Panc1 (cell line): ENCODE measurements at regions not wholly inside any gene's neighbourhood (a gene's known extent, or its start where the extent isn't known, plus 50 kb on each side); places are given as distances from the start of the nearest gene placed in this dataset.

ENCODE experiments used
- ATAC-seq: fragments of 200-7000 bp; cut with Tn5 transposase; 2 replicates; pipeline ENCODE4 v1.9.1; 2020; ENCODE audit warnings: mild to moderate bottlenecking, moderate library complexity
- BruUV-seq: library from RNA; stranded (reverse); fragments of 400-500 nt; replicated peaks from 2 replicates; lab custom pipeline; 2021; lab: Mats Ljungman, UMichigan
- CTCF ChIA-PET: fragments of 300-600 bp; sonication (Branson Sonifier 250); formaldehyde crosslinking; loops from one replicate; lab custom pipeline; 2022; ENCODE audit warnings: antibody characterized with exemption; lab: Charles Lee
- POLR2A ChIA-PET: fragments of 300-600 bp; sonication (Branson Sonifier 250); formaldehyde crosslinking; loops from one replicate; lab custom pipeline; 2022; ENCODE audit warnings: antibody characterized with exemption; lab: Charles Lee
- DNase-seq: peaks from one replicate; pipeline ENCODE4 v3.0.0-alpha.2; 2010; ENCODE audit warnings: low read depth, low spot score
- H3K27ac ChIP-seq: 2 replicates; pipeline ENCODE4 v1.5.1; 2011; ENCODE audit warnings: mild to moderate bottlenecking, low read length, inconsistent platforms
- H3K27me3 ChIP-seq: fragments of 200-500 bp; sonication (Bioruptor generic); 2 replicates; pipeline ENCODE4 v1.6.0; 2014; ENCODE audit warnings: low read length, inconsistent platforms; ENCODE audit not compliant: control insufficient read depth, insufficient read depth
- H3K36me3 ChIP-seq: fragments of 200-500 bp; sonication (Bioruptor generic); 2 replicates; pipeline ENCODE4 v1.5.1; 2014; ENCODE audit warnings: inconsistent platforms, mild to moderate bottlenecking, low read length, moderate library complexity; ENCODE audit not compliant: control insufficient read depth, insufficient read depth
- H3K4me1 ChIP-seq: 2 replicates; pipeline ENCODE4 v1.5.1; 2011; ENCODE audit warnings: inconsistent platforms, mild to moderate bottlenecking, low read length, moderate library complexity; ENCODE audit not compliant: control insufficient read depth, insufficient read depth
- H3K4me3 ChIP-seq, 2 experiments: 2 replicates each; pipeline ENCODE4 v1.5.1; 2011 to 2012; ENCODE audit warnings: low read depth in 2 of 2, low read length in 2 of 2, mild to moderate bottlenecking in 2 of 2, inconsistent platforms in 1 of 2, moderate library complexity in 1 of 2
- H3K9me3 ChIP-seq: fragments of 200-500 bp; sonication (Bioruptor generic); 2 replicates; pipeline ENCODE4 v1.5.1; 2014; ENCODE audit warnings: low read depth, mild to moderate bottlenecking, inconsistent platforms, low read length, moderate library complexity; ENCODE audit not compliant: control insufficient read depth, insufficient read depth
- CTCF ChIP-seq: fragments of 450-650 bp; IDR thresholded peaks from 2 replicates; pipeline ENCODE4 v1.5.1; 2017; ENCODE audit warnings: mild to moderate bottlenecking
- POLR2AphosphoS5 ChIP-seq: IDR thresholded peaks from 2 replicates; pipeline ENCODE4 v1.6.1; 2012; ENCODE audit warnings: mild to moderate bottlenecking, low read depth, low read length, moderate library complexity
- REST ChIP-seq, 2 experiments: IDR thresholded peaks; 2 replicates each; pipeline ENCODE4 v1.6.1; 2011 to 2012; ENCODE audit warnings: low read depth in 2 of 2, control low read depth in 1 of 2, low read length in 1 of 2, mild to moderate bottlenecking in 1 of 2, moderate library complexity in 1 of 2; ENCODE audit not compliant: insufficient read depth in 1 of 2
- SIN3A ChIP-seq: IDR thresholded peaks from 2 replicates; pipeline ENCODE4 v1.6.1; 2012; ENCODE audit warnings: low read depth, mild to moderate bottlenecking, low read length, moderate library complexity, borderline replicate concordance; ENCODE audit not compliant: insufficient read depth
- TCF7L2 ChIP-seq: IDR thresholded peaks from 2 replicates; pipeline ENCODE4 v1.6.1; 2011; ENCODE audit warnings: mild to moderate bottlenecking, low read depth, low read length, inconsistent platforms
- in situ Hi-C: cut with HindIII; loops from 2 replicates; pipeline ENCODE4 v1.10.0; 2016; ENCODE audit warnings: low sequenced_read_pairs, low pct_unique_long_range_greater_than_20kb
- intact Hi-C: fragments of 100-400 bp; cut with micrococcal nuclease; formaldehyde crosslinking; loops from one replicate; pipeline ENCODE4 v1.10.0; 2022; ENCODE audit not compliant: unreplicated experiment

GRCh38 chr19:28932446-28932845 is 280.5 kb downstream of the UQCRFS1 start:
- no peak for TF ChIP-seq SIN3A
- no peak for TF ChIP-seq CTCF
- no peak for TF ChIP-seq REST (IDR thresholded peaks at IDR 0.05; ENCODE audit: insufficient read depth in 1 of 2, low read depth in 2 of 2, low read length in 1 of 2)
- TF ChIP-seq POLR2AphosphoS5, result no peak
- no peak for TF ChIP-seq TCF7L2
- ATAC-seq, result no peak
- in situ Hi-C loops, result no loop called here
- no peaks in the 10 kb centered on the region for H3K36me3 ChIP-seq
- DNase-seq, result no peak
- H3K27ac ChIP-seq, result no peak overlapping the region
- no TSS peak for BruUV-seq
- intact Hi-C loops, result no loop called here
- no peak overlapping the region for H3K4me3 ChIP-seq
- POLR2A ChIA-PET, result interaction anchor here (0.6 kb wide), 1 partner anchor 261 kb away, joined by 3 read pairs; no protein-coding TSS in a partner anchor
- no peaks in the 10 kb centered on the region for H3K4me1 ChIP-seq
- CTCF ChIA-PET, result no interaction called here
- no peaks in the 10 kb centered on the region for H3K9me3 ChIP-seq
- 0 out of 2 replicates have a peak, but pooled peaks cover 3% of the 10 kb centered on the region for H3K27me3 ChIP-seq

- no peaks in the 10 kb centered on the region for H3K9me3 ChIP-seq
- POLR2A ChIA-PET, result no interaction called here
- H3K27ac ChIP-seq, result no peak overlapping the region
- TF ChIP-seq TCF7L2 (no peak), REST (IDR thresholded peaks at IDR 0.05; ENCODE audit: insufficient read depth in 1 of 2, low read depth in 2 of 2, low read length in 1 of 2) (no peak), CTCF (no peak), SIN3A (no peak), POLR2AphosphoS5 (no peak)
- in situ Hi-C loops, result no loop called here
- intact Hi-C loops, result no loop called here
- no TSS peak for BruUV-seq
- CTCF ChIA-PET, result no interaction called here
- H3K27me3 ChIP-seq, result no peaks in the 10 kb centered on the region
- no peak overlapping the region for H3K4me3 ChIP-seq
- ATAC-seq (no peak), DNase-seq (no peak)
- no peaks in the 10 kb centered on the region for H3K4me1 ChIP-seq
- no peaks in the 10 kb centered on the region for H3K36me3 ChIP-seq
Measured at GRCh38 chr19:28929006-28929405, 283.9 kb downstream of the UQCRFS1 start.
